CD4-positive, alpha-beta T cell treated with Interleukin-15 for 4 hours (primary cell): ENCODE measurements at regions not wholly inside any gene's neighbourhood (a gene's known extent, or its start where the extent isn't known, plus 50 kb on each side); places are given as distances from the start of the nearest gene placed in this dataset.
"Not testable (repeated sequence)": the region's sequence is repeated elsewhere in the genome, so short reads cannot be mapped to it uniquely, and the experiment has no call there.

Source experiments
- DNase-seq: peaks from one replicate; pipeline ENCODE4 v3.0.0-alpha.2; 2020; ENCODE audit warnings: low spot score

DNA sequence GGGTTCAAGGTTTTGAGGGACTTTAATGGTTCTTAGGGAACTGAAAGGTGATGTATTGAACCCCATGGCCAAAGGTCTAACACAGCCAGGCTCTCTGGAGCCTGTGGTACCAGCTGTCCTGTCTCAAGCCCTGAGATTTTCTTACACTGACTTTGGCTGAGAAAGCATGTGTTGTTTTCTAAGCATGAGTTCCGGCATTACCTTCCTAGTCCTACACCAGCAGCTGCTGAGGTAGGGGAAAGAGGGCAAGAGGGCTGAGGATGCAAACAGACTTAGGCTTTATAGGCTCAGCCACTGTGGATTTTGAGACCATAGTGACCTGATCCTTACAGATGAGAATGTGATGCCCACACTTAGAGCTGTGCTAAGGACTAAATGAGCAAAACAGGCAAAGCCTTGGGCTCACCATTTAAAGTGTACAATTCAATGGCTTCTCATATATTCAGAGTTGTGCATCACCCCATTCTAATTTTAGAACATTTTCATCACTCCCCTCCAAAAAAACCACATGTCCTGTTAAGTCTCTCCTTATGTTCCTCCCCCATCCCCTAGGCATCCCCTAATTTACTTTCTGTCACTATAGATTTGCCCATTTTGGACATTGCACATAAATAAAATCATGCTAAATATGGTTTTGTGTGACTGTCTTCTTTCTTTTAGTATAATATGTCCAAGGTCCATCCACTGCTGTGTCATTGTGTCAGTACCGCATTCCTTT is 99.7 kb upstream of the OTOS start:
- no peak for DNase-seq

DNA sequence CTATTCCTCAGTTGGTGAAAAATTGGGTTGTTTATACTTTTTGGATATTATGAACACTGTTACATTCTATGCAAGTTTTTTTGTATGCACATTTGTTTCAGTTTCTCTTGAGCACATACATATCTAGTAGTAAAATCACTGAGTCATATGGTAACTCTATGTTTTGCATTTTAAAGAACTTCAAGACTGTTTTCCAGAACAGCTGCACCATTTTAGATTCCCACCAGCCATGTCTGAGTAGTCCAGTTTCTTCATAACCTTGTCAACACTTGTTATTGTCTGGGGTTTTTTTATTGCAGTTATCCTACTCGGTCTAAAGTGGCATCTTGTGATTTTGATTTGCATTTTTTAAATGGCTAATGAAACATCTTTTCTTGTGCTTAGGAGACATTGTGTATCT is 100.3 kb upstream of the OTOS start:
- no peak for DNase-seq

DNA sequence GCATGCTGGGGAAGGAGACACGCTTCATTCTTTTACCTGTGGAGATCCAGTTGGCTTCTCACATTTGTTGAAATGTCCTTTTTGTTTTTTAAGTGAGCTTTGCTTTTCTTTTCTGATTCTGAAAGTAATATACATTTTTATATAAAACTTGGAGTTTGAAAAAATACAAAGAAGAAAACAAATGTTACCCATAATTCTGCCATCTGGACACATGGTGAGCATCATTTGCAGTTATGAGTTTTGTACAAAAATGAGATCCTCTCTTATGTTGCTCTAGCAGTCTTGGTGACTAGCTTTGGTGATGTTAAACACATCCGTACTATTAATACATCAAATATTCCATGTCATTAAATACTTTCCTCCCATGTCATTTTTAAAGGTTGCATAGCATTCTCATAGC is 101.1 kb upstream of the OTOS start:
- no peak for DNase-seq

DNA sequence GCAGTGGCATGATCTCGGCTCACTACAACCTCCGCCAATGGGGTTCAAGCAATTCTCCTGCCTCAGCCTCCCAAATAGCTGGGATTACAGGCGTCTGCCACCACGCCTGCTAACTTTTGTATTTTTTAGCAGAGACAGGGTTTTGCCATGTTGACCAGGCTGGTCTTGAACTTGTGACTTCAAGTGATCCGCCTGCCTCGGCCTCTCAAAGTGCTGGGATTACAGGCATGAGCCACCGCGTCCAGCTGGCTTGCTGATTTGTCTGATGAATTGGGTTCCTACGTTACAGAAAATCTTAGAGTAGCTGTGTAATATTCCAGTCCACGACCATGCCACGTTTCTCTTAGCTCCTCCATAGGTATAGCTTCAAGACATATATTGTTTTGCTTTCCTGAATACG is 102.6 kb upstream of the OTOS start:
- DNase-seq, result not testable (repeated sequence)

GRCh38 chr2:240244543-240244942 is 104.1 kb upstream of the OTOS start:
- no peak for DNase-seq

DNA sequence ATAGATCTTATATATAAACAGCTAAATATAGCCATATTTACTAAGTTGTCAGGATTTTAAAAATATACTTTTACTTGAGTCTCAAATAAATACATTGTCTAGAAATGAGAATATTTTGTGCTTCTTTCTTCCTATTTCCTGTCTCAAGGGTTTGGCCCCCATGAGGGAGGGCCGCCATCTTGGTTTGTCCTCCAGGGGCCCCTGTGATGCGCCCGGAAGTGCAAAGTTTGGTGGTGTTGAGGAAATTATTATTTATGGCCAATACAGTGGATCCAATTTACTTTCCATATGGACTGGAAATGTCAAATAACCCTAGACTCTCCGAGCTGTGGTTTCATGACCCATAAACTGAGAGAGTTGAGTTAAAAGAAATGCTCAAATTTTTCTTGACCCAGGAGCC is 104.7 kb upstream of the OTOS start:
- DNase-seq, result no peak

GRCh38 chr2:240245706-240246105 is 105.2 kb upstream of the OTOS start:
- DNase-seq, result no peak

DNA sequence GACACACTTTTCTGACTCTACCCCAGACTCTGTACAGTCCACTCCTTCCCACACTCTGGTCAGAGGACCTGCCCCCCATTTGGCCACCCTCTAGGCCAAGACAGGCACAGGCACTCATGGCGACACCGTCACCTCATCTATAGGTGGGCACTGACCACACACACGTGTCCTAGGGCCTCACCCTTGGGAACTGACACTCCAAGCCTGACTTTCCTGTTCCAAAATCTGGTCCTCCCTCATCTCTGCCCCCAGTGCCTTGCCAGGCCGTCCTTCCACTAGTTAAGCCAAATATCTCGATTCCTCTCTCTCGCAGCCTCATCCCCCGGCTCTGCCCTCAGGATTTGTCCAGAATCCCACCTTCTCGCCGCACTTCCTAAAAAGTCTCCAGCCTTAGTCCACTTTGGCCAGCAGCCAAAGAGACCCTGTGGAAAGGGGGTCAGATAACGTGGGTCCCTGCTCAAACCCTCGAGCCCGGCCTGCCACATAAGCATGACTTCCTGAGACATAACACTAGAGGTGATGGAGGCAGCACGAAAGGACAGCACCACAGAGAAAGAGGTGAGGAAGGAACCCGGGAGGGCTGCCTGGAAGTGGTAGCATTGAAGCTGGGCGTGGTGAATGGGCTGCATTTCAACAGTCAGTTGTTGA is 105.8 kb upstream of the OTOS start:
- DNase-seq, result no peak

GRCh38 chr2:240247241-240247867 is 106.9 kb upstream of the OTOS start:
- DNase-seq, result no peak

GRCh38 chr2:240247868-240248720 is 107.6 kb upstream of the OTOS start:
- no peak for DNase-seq

GRCh38 chr2:240248721-240249422 is 108.4 kb upstream of the OTOS start:
- no peak for DNase-seq

GRCh38 chr2:240249423-240250149 is 109.1 kb upstream of the OTOS start:
- DNase-seq, result no peak

GRCh38 chr2:240250150-240250984 is 109.9 kb upstream of the OTOS start:
- DNase-seq, result no peak

DNA sequence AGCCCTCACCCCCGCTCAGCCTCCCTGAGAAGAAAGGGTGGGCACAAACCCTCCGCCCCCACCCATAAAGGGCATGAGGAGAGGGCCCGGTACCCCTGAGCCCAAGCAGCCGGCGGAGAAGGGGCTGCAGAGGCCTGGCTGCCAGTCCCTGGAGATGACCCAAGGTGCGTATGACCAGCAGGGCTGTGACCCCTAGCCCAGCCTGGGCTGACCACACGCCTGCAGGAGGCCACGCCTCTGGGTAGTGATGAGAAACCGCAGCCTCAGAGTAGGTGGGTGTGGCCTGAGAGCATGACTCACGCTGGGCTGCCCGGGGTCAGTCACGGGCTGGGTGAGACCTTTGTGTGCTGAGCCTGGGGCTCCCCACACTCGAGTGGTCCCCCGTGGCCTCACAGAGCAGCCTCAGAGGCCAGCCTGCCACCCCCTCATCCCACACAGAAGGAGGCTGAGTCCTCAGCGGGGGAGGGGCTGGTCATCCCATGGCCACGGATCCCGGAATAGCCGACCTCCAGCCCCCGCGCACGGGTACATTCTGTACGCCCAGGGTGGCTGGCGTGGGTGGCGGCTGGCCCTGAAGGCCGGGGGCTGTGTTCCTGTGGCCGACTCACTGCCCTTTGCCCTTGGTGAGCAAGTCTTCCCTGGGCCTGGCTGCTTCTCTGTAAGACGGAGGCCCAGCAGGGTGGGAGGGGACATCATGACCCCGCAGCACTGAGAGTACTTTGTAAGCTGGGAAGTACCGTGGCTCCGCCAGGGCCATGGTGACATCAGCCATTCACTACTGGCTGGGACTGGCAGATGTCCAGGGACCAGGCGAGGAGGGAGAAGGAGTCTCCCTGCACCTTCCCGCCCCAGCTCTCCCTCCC is 110.8 kb upstream of the OTOS start:
- DNase-seq, result no peak

DNA sequence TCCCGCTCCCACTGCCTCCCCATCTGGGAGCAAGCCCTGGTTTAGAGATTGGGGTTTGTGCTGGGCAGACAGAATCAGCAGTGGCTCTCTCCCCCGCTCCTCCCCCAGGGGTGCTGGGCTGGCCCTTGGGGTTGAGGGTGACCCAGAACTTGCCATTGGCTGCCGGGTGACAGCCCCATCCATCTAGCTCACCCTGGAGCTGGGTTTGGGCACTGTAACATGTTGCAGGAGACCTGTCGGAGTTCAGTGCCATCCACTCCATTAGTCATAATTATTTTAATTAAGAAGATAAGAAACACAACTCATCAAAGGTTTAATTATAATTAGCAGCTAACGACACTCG is 111.4 kb upstream of the OTOS start:
- no peak for DNase-seq

- DNase-seq, result no peak
Measured at GRCh38 chr2:240252191-240252871, 111.9 kb upstream of the OTOS start.

DNA sequence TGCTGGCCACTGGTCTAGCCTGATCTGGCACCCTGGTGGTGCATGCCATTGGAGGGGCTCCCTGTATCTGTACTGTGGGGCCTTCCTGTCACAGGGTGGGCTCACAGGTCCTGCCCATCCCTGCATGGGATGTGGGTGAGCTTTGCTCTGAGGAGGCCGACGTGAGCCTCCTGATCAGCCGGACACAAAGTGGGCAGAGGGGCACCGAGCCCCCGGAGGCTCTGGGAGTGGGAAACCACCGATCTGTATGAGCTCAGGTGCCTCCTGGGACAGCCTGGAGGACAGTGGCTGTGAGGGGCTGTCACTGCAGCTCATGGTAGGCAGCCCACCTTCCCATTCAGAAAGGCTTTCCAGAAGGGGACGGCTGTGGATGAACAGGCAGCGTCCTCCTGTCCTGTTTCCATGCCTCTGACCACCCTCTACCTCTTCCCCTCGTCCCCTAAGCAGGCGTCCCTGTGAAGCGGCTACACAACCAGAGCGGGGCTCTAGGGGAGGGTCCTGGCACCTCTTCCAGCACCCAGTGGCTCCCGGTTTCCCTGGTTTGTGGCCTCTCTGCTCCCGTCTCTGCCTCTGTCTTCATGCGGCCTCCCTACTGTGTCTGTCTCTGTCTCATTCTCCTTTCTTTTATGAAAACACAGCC is 112.5 kb upstream of the OTOS start:
- no peak for DNase-seq

DNA sequence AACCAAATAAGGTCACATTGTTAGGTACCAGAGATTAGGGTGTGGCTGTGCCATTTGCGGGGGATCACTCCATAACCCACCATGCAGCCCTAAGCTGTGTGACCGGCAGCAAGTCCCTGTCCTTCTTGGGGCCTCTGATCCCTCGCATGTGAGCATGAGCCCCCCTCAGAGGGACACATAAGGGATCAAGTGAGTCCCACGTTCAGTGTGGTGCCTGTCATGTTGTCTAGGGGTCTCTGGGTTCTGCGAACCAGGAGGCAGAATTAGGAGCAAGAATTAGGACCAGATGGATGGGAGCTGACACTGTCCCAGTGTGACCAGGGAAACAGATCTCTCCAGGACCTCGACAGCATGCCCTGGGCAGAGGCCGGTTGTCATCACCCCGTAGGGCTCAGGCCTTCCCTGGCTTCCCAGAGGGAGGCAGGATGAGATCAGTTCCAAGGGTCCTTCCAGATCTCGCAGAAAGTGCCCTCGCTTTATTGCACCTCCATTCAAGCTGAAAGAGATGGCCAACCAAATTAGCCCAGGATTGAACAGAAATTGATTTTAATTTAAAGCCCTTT is 113.2 kb upstream of the OTOS start:
- no peak for DNase-seq
